ENCODE measurements at regions not wholly inside any gene's neighbourhood (a gene's known extent, or its start where the extent isn't known, plus 50 kb on each side); places are given as distances from the start of the nearest gene placed in this dataset.
A peak's percentile ranks its signal among the peaks of the same experiment; 100 is the strongest.
"Not testable (repeated sequence)": the region's sequence is repeated elsewhere in the genome, so short reads cannot be mapped to it uniquely, and the experiment has no call there.

- DNase-seq = no peak
Observed at GRCh38 chr20:48398506-48399449, 429.0 kb downstream of the PREX1 start.

GRCh38 chr20:48396981-48397861 is 430.6 kb downstream of the PREX1 start:
- not testable (repeated sequence) for DNase-seq

- DNase-seq = no peak
Observed at GRCh38 chr20:48395816-48396546, 431.8 kb downstream of the PREX1 start.

GRCh38 chr20:48394415-48395081 is 433.3 kb downstream of the PREX1 start:
- DNase-seq = no peak

GRCh38 chr20:48393737-48394314 is 434.0 kb downstream of the PREX1 start:
- no peak for DNase-seq

- DNase-seq = no peak
Observed at GRCh38 chr20:48393311-48393685, 434.5 kb downstream of the PREX1 start.

- DNase-seq = no peak
Observed at GRCh38 chr20:48392407-48393310, 435.1 kb downstream of the PREX1 start.

- no peak for DNase-seq
Observed at GRCh38 chr20:48390981-48391380, 436.8 kb downstream of the PREX1 start.

GRCh38 chr20:48387675-48388074 is 440.1 kb downstream of the PREX1 start:
- no peak for DNase-seq

- no peak for DNase-seq
Observed at GRCh38 chr20:48385527-48385926, 442.3 kb downstream of the PREX1 start.

- DNase-seq = no peak
Observed at GRCh38 chr20:48385114-48385513, 442.7 kb downstream of the PREX1 start.

GRCh38 chr20:48384147-48384818 is 443.5 kb downstream of the PREX1 start:
- peak; percentile 45 for DNase-seq

- no peak for DNase-seq
Observed at GRCh38 chr20:48383252-48383651, 444.5 kb downstream of the PREX1 start.

- DNase-seq = no peak
Observed at GRCh38 chr20:48382304-48382703, 445.5 kb downstream of the PREX1 start.

GRCh38 chr20:48381353-48382120 is 446.3 kb downstream of the PREX1 start:
- no peak for DNase-seq

- no peak for DNase-seq
Observed at GRCh38 chr20:48380661-48381060, 447.1 kb downstream of the PREX1 start.

GRCh38 chr20:48378976-48379675 is 448.7 kb downstream of the PREX1 start:
- DNase-seq = no peak

GRCh38 chr20:48377940-48378339 is 449.9 kb downstream of the PREX1 start:
- no peak for DNase-seq

- no peak for DNase-seq
Observed at GRCh38 chr20:48375804-48376203, 452.0 kb downstream of the PREX1 start.
